Kidney capillary endothelial cell (primary cell): ENCODE measurements at regions not wholly inside any gene's neighbourhood (a gene's known extent, or its start where the extent isn't known, plus 50 kb on each side); places are given as distances from the start of the nearest gene placed in this dataset.
"Not testable (repeated sequence)": the region's sequence is repeated elsewhere in the genome, so short reads cannot be mapped to it uniquely, and the experiment has no call there.

ENCODE experiments used
- DNase-seq: peaks from one replicate; pipeline ENCODE4 v3.0.0-alpha.2; 2018; ENCODE audit warnings: low spot score

- DNase-seq: no peak
Observed at GRCh38 chr6:135555550-135555949, 58.0 kb upstream of the AHI1 start.

- no peak for DNase-seq
Observed at GRCh38 chr6:135557582-135557981, 60.0 kb upstream of the AHI1 start.

DNA sequence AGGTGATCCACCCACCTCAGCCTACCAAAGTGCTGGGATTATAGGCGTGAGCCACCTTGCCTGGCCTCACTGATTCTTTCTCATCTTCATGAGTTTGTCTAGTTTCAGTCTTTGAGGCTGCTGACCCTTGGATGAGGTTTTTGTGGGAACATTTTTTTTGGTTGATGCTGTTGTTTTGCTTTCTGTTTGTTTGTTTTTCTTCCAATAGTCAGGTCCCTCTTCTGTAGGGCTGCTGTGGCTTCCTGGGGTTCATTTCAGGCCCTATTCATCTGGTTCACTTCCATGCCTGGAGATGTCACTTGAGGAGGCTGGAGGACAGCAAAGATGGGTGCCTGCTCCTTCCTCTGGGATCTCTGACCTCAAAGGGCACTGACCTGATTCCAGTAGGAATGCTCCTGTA is 68.1 kb upstream of the AHI1 start:
- DNase-seq: not testable (repeated sequence)

DNA sequence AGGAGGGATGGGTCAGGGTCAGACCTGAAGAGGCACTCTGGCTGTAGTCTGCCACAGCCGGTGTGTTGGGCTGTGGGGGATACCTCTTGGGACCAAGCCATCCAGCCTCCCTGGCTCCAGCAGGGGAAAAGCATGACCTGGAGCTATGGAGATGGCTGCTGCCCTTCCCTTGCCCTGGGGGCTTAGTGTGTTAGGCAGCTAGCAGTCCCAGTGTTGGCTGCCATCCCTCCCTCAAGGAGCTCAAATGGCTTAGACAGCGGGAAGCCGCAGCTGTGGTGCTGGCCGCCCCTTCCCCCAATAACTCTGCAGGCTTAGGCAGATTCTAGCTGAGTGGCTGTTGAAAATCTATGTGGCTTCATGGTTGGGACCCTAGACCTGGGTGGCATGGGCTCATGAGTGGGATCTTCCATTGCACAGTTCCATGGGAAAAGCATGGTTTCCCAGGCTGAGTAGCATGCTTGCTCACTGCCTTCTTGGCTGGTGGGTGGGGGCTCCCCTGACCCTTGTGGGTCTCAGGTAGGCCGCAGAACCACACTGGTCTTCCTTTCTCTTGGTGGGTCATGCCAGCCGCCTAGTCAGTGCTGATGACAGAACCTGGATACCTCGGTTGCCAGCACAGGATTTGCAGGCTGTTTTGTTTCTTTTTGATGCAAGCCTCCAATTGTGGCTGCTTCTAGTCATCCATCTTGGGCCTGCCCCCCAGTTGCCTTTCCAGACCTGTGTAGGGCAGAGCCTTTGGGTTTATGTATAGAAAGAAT is 69.0 kb upstream of the AHI1 start:
- DNase-seq: no peak

GRCh38 chr6:135567375-135568083 is 70.0 kb upstream of the AHI1 start:
- no peak for DNase-seq

GRCh38 chr6:135568379-135568778 is 70.8 kb upstream of the AHI1 start:
- DNase-seq: no peak

GRCh38 chr6:135572051-135572450 is 74.5 kb upstream of the AHI1 start:
- no peak for DNase-seq

- DNase-seq: no peak
Observed at GRCh38 chr6:135575629-135576028, 78.1 kb upstream of the AHI1 start.

GRCh38 chr6:135576055-135576454 is 78.5 kb upstream of the AHI1 start:
- no peak for DNase-seq

DNA sequence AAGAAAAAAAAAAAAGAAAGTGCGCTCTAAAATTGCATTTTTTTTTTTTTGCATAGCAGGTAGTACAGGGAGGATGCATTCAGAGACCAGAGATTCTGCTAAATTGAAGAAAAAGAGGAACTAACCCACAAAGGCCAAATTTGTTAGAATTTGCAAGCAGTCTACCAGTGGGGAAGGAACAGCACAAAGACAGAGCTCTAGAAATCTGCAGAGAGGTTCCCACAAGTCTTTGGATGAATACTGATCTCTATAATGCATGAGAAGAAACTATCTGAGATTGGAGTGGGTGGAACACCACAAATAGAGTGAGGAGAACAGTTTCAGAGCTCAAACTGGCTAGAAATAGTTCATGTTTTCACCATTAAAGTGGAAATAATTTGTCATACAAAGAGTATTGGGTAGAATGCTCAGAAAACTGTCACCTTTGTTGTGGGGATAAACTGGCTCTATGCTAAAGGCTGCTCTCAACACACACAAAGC is 79.6 kb upstream of the AHI1 start:
- no peak for DNase-seq

DNA sequence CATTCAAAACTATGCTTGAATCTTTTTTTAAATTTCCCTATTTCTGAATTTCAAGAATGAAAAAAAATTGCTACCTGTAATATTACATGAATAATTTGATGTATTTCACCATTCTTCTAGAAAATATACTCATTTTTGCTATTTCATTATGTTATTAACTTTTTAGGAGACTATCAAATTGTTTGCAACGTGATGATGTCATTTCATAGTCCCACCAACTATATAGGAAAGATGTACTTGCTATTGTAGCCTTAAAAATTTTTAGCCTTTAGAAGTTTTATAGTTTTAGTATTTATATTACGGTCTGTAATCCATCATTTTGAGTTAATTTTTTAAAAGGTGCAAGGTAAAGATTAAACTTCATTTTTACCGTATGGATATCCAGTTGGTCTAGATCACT is 81.4 kb upstream of the AHI1 start:
- no peak for DNase-seq

- DNase-seq: no peak
Observed at GRCh38 chr6:135581211-135581610, 83.7 kb upstream of the AHI1 start.

GRCh38 chr6:135583256-135583761 is 85.8 kb upstream of the AHI1 start:
- no peak for DNase-seq

GRCh38 chr6:135586388-135586787 is 88.8 kb upstream of the AHI1 start:
- DNase-seq: no peak

DNA sequence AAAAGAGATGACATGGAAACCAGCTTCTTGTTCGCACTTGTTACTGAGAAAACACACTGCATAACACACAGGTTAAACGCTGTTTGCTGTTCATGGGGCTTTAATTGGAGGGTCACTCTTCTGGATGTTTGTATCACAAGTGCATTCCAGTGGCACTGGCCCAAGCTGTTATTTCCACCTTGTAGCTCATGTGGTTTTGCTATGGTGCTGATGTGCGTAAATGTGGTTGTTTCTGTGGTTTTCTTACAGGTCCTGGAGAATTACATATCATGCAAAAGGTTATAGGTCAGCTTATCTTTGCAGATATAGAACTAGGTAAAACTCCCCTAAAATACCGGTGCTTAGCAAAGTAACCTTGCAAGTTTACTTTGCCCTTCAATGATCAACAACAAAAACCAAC is 89.3 kb upstream of the AHI1 start:
- no peak for DNase-seq

GRCh38 chr6:135592276-135592675 is 94.7 kb upstream of the AHI1 start:
- no peak for DNase-seq

DNA sequence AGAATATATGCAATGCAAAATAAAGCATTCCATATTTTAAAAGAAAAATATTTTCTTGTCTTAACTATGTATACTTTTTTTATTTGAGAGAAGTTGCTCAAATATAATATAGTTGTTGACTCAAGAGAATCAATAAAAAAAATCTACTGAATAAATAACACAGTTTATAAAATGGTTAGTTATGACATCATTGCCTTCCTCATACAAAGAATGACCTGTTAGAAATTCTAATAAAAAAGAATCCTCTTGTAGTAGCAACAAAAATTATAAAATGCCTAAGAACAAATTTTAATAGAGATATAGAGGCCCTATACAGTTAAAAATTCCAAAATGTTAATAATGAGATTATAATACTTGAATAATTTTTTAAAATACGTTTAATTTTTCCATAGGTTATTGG is 96.5 kb upstream of the AHI1 start:
- DNase-seq: no peak

DNA sequence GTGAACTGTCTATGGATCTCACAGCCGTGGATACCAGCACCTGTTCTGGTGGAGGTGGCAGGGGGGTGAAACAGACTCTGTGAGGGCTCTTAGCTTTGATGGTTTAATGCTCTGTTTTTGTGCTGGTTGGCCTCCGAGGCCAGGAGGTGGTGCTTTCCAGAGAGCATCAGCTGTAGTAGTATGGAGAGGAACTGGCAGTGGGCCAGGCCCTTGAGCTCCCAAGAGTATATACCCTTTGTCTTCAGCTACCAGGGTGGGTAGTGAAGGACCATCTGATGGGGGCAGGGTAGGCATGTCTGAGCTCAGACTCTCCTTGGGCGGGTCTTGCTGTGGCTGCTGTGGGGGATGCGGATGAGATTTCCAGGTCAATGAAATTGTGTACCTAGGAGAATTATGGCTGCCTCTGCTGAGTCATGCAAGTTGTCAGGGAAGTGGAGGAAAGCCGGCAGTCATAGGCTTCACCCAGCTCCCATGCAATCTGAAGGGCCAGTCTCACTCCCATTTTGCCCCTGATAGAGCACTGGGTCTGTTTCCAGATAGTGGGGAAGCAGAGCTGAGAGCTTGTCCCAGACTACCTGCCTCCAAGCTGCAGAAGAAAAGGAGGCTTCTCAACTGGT is 102.7 kb upstream of the AHI1 start:
- DNase-seq: no peak

DNA sequence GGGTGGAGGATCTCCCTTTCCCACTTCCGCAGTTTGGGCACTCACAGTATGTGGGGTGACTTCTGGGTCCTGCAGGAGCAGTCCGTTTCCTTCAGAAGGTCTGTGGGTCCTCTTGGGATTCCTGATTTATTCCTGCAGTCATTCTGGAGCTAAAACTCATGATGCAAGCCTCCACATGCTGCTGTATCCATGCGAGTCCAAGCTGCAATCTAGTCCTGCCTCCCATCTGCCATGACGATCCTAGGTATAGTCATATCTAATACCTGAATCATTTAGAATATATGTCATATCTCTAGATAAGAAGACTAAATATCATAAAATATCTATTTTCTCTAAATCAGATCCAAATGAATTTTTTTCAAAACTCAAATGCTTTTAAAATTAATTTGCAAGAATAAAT is 103.4 kb upstream of the AHI1 start:
- DNase-seq: no peak

DNA sequence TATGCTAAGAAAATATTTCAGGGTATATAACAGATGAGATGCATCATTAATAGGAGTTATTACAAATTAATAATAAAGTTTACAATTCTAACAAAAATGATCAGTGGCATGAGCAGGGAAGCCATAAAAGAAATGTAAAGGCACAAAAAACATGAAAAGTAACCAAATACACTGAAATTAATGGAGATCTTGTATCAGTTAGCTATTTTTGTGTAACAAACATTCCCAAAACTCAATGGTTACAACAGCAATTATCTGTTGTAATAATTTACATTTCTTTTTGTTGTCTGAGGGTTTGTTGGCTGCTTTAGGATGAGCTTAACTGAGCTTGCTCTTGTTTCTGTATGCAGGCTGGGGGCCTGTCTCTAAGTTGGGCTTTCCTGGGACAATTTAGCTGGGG is 104.3 kb upstream of the AHI1 start:
- no peak for DNase-seq

- DNase-seq: no peak
Observed at GRCh38 chr6:135603249-135603648, 105.7 kb upstream of the AHI1 start.

DNA sequence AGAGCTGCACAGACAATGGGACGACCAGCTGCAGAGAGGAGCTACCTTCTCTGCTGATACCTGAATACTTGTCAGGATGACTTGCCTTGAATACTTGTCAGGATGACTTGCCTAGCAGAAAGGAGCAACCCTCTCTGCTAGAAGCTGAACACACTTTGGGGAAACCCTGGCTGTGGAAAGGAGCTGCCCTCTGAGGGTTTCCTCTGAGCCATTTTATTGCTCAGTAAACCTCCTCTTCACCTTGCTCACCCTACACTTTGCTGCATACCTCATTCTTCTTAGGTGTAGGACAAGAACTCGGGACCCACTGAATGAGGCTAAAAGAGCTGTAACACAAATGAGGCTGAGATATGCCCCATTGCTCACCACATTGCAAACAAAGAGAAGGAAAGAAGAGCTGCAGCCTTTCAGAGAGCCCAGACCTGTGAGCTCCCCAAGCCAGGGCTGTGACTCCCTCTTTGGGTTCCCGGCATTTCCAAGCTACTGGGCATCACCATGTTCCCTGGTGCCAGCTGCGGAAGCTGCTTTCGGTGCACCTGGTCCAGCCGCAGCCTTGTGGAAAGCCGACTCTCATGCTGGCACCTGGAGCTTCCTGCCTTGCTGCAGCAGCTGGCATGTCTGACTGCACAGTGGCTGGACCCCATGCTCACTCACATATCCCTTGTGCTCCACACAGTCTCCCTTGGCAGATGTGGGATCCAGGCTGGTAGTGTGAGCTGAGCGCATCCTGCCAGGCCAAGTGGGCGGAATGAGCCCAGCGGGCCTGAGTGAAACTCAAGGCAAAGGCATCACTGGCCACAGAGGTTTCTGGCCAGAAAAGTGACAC is 106.7 kb upstream of the AHI1 start:
- no peak for DNase-seq
